Upper lobe of left lung (tissue), 6 donors: ENCODE measurements at regions not wholly inside any gene's neighbourhood (a gene's known extent, or its start where the extent isn't known, plus 50 kb on each side); places are given as distances from the start of the nearest gene placed in this dataset.

Experiments used
- ATAC-seq, 2 donors: fragments of 200-7000 bp; cut with Tn5 transposase; one replicate each; pipeline ENCODE4 v1.9.1; 2022; ENCODE audit warnings: mild to moderate bottlenecking in 2 of 2, moderate library complexity in 2 of 2; ENCODE audit not compliant: low FRiP score in 2 of 2
- DNase-seq, 2 donors: peaks; one replicate each; pipeline ENCODE4 v3.0.0-alpha.2; 2019 to 2020
- H3K27ac ChIP-seq, 4 donors: fragments of 200-600 bp; sonication (generic); one replicate each; pipeline ENCODE4 v1.5.1; 2016 to 2019
- H3K27me3 ChIP-seq, 4 donors: fragments of 200-600 bp; sonication (generic); one replicate each; pipeline ENCODE4 v1.5.1; 2017 to 2019
- H3K36me3 ChIP-seq, 4 donors: fragments of 200-600 bp; sonication (generic); one replicate each; pipeline ENCODE4 v1.5.1; 2016 to 2019
- H3K4me1 ChIP-seq, 4 donors: fragments of 200-600 bp; sonication (generic); one replicate each; pipeline ENCODE4 v1.5.1; 2018 to 2019
- H3K4me3 ChIP-seq, 4 donors: fragments of 200-600 bp; sonication (generic); one replicate each; pipeline ENCODE4 v1.5.1; 2017 to 2019; ENCODE audit warnings: mild to moderate bottlenecking in 2 of 4, moderate library complexity in 1 of 4
- H3K9me3 ChIP-seq, 4 donors: fragments of 200-600 bp; sonication (generic); one replicate each; pipeline ENCODE4 v1.5.1; 2018 to 2019
- EP300 ChIP-seq, 4 donors: sonication (generic); formaldehyde crosslinking; IDR thresholded peaks; one replicate each; pipeline ENCODE4 v1.5.1; 2017; ENCODE audit warnings: antibody characterized with exemption in 4 of 4, control low read depth in 2 of 4
- POLR2A ChIP-seq, 4 donors: fragments of 450-650 bp; IDR thresholded peaks; one replicate each; pipeline ENCODE4 v1.5.1; 2016 to 2017; ENCODE audit warnings: antibody characterized with exemption in 4 of 4, mild to moderate bottlenecking in 2 of 4
- POLR2AphosphoS5 ChIP-seq, 2 donors: sonication (generic); formaldehyde crosslinking; IDR thresholded peaks; one replicate each; pipeline ENCODE4 v1.5.1; 2017; ENCODE audit warnings: antibody characterized with exemption in 2 of 2
- WGBS, 2 donors: methylation state at CpG; one replicate each; pipeline ENCODE4 v1.1.5; 2017 to 2018; 5-methylcytosine and 5-hydroxymethylcytosine counted together
- TF ChIP-seq, protein P1 (sequence below), 6 experiments: fragments of 450-650 bp in 4 of 6; fragments of 200-600 bp in 2 of 6; sonication (generic) in 2 of 6; IDR thresholded peaks; one replicate each; pipeline ENCODE4 v1.5.1; 2016 to 2019; ENCODE audit warnings: antibody characterized with exemption in 6 of 6
- donor health status: DM: no; HTN: no; CAD: no; lungs with moderate emphysema.
- donor health status: DM: no; HTN: yes; CAD: no; lungs with severe emphysema.

DNA sequence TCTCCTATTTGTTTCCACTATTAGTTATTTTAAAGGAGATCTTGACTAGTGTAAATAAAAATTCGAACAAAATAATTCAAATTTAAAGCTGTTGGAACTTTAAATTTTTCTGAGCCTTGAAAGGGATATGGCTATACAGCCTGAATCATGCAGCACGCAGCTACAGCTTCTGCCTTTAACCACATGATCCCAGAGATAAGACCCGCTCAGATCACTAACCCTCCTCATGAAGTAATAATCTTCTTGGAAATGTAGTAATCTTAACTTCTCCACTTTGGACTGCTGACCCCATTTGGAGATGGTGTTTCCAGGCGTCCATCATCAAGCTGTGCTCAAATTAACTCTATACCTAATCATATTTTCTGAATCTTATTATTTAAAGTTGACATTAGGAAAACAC lies 336.6 kb downstream of the DSC3 start:
- 76 to 79% methylated on average over 4 of the region's 4 CpGs for WGBS, 2 donors
- no peaks in the 10 kb centered on the region for H3K27me3 ChIP-seq
- no peaks in the 10 kb centered on the region for H3K36me3 ChIP-seq
- ATAC-seq (no peak), DNase-seq (no peak)
- no peaks in the 10 kb centered on the region for H3K4me1 ChIP-seq
- no peak overlapping the region for H3K4me3 ChIP-seq
- TF ChIP-seq POLR2AphosphoS5 (IDR thresholded peaks at IDR 0.05) (no peak), EP300 (IDR thresholded peaks at IDR 0.05) (no peak)
- no peaks in the 10 kb centered on the region for H3K9me3 ChIP-seq
- H3K27ac ChIP-seq: no peak overlapping the region

DNA sequence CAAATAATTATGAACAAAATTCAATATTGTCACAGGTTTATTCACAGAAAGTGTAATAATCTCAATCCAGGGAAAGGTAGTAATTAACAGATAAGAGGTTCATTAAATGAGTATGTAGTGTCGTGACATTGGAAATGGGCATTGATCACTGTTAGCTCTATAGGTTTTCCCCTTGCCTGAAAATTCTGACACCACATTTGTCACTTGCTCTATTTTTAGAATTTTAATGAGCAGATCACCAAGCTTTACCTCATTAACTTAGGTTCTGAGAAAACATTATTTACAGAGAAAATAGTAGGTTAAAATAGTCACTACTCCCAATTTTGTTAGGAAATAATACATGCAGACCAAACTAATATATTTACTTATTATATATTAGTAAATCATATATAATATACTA lies 344.0 kb downstream of the DSC3 start:
- ATAC-seq (no peak), DNase-seq (no peak)
- H3K9me3 ChIP-seq: no peaks in the 10 kb centered on the region
- no peaks in the 10 kb centered on the region for H3K36me3 ChIP-seq
- H3K4me3 ChIP-seq: no peak overlapping the region
- WGBS, 2 donors: 94 to 95% methylated on average over 1 of the region's 1 CpG
- no peaks in the 10 kb centered on the region for H3K4me1 ChIP-seq
- H3K27me3 ChIP-seq: no peaks in the 10 kb centered on the region
- TF ChIP-seq, protein P1, sequence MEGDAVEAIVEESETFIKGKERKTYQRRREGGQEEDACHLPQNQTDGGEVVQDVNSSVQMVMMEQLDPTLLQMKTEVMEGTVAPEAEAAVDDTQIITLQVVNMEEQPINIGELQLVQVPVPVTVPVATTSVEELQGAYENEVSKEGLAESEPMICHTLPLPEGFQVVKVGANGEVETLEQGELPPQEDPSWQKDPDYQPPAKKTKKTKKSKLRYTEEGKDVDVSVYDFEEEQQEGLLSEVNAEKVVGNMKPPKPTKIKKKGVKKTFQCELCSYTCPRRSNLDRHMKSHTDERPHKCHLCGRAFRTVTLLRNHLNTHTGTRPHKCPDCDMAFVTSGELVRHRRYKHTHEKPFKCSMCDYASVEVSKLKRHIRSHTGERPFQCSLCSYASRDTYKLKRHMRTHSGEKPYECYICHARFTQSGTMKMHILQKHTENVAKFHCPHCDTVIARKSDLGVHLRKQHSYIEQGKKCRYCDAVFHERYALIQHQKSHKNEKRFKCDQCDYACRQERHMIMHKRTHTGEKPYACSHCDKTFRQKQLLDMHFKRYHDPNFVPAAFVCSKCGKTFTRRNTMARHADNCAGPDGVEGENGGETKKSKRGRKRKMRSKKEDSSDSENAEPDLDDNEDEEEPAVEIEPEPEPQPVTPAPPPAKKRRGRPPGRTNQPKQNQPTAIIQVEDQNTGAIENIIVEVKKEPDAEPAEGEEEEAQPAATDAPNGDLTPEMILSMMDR (IDR thresholded peaks at IDR 0.05): no peak
- no peak for TF ChIP-seq POLR2AphosphoS5 (IDR thresholded peaks at IDR 0.05)
- no peak for TF ChIP-seq EP300 (IDR thresholded peaks at IDR 0.05)
- no peak for TF ChIP-seq POLR2A (IDR thresholded peaks at IDR 0.05)
- H3K27ac ChIP-seq: no peak overlapping the region

DNA sequence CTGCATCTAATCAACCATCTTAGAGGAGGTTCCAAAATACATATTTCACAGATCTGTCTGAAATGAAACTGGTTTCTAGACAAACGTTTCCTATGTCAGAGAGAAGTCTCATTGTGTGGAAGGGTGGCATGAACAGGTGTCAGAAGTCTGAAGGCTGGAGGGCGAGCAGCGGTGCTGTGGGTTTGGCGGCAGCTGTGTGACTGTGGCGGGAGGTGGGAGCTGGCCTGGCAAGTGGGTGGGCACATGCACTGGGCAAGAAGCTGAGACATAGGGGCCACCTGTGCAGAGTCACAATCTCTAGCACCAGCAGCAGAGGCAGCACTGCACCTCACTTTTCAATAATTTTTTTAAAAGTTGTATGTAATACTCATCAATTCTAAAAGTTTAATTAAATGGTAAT lies 346.3 kb downstream of the DSC3 start:
- Histone ChIP-seq H3K4me3 (no peak overlapping the region), H3K4me1 (no peaks in the 10 kb centered on the region), H3K27ac (no peak overlapping the region), H3K9me3 (no peaks in the 10 kb centered on the region), H3K27me3 (no peaks in the 10 kb centered on the region), H3K36me3 (no peaks in the 10 kb centered on the region)
- DNase-seq (peak in 1 of 2 donors; percentile 34), ATAC-seq (no peak)
- 89 to 93% methylated on average over 5 of the region's 5 CpGs for whole genome bisulfite sequencing, 2 donors
- TF ChIP-seq, protein P1 (IDR thresholded peaks at IDR 0.05): no peak
- TF ChIP-seq POLR2AphosphoS5 (IDR thresholded peaks at IDR 0.05): no peak
- TF ChIP-seq POLR2A (IDR thresholded peaks at IDR 0.05): no peak
- no peak for TF ChIP-seq EP300 (IDR thresholded peaks at IDR 0.05)

DNA sequence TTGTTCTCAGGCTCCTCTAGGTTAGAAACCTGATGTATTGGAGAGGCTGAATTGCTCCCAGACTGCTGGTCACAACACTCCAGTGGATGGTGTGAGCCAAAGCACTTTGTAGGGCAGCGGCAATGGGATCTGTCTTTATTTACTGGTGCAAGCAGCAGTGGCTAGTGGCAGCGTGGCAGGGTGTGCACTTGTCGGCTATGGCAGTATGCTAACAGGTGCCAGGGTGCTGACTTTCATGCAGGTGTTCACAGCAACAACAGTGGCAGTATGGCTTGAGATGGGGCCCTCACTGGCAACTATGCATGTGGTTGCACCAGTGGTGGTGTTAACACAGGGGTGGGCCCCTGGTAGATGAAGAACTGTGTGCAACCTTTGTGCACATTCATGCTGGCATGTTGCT lies 347.8 kb downstream of the DSC3 start:
- DNase-seq (no peak), ATAC-seq (no peak)
- 94% methylated on average over 3 of the region's 3 CpGs; no CpG with 5 or more reads in 1 of the 2 donors for WGBS, 2 donors
- no peak overlapping the region for H3K4me3 ChIP-seq
- no peaks in the 10 kb centered on the region for H3K36me3 ChIP-seq
- H3K27ac ChIP-seq: no peak overlapping the region
- H3K9me3 ChIP-seq: no peaks in the 10 kb centered on the region
- no peaks in the 10 kb centered on the region for H3K27me3 ChIP-seq
- no peaks in the 10 kb centered on the region for H3K4me1 ChIP-seq
- TF ChIP-seq POLR2A (IDR thresholded peaks at IDR 0.05) (no peak), EP300 (IDR thresholded peaks at IDR 0.05) (no peak), POLR2AphosphoS5 (IDR thresholded peaks at IDR 0.05) (no peak)
- TF ChIP-seq, protein P1 (IDR thresholded peaks at IDR 0.05): no peak

DNA sequence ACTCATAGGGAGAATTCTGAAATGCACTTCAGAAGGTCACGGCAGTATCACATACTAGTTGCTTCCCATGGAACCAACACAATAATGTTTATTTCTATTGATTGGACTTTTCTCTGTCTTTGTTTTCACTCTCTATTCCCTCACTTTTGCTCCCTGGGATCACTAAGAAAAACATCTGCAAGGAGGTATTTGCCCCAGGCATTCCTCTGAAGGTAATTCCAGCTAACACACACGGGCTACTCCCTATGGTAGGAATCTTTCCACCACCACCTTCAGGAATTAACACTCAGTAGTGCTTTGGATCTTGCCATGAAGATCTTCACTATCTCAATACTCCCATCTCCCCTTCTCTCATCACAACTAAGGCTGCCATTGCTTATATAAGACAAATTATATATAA lies 353.3 kb downstream of the DSC3 start:
- no peaks in the 10 kb centered on the region for H3K9me3 ChIP-seq
- 73 to 80% methylated on average over 2 of the region's 2 CpGs for WGBS, 2 donors

More for the DNA sequence above, 353.3 kb downstream of the DSC3 start:
- no peaks in the 10 kb centered on the region for H3K27me3 ChIP-seq
- no peak for ATAC-seq
- no peak overlapping the region for H3K27ac ChIP-seq
- no peak for DNase-seq
- no peaks in the 10 kb centered on the region for H3K36me3 ChIP-seq
- no peaks in the 10 kb centered on the region for H3K4me1 ChIP-seq
- TF ChIP-seq POLR2AphosphoS5 (IDR thresholded peaks at IDR 0.05) (no peak), EP300 (IDR thresholded peaks at IDR 0.05) (no peak), POLR2A (IDR thresholded peaks at IDR 0.05) (no peak)
- TF ChIP-seq, protein P1 (IDR thresholded peaks at IDR 0.05): no peak
- no peak overlapping the region for H3K4me3 ChIP-seq
